Transverse colon (tissue), 4 donors: ENCODE measurements at regions not wholly inside any gene's neighbourhood (a gene's known extent, or its start where the extent isn't known, plus 50 kb on each side); places are given as distances from the start of the nearest gene placed in this dataset.

Source experiments
- CTCF ChIP-seq, 5 experiments: fragments of 200-600 bp in 3 of 5; fragments of 450-650 bp in 2 of 5; sonication (generic) in 3 of 5; IDR thresholded peaks; 1 replicate in 2 of 5; 2 replicates in 3 of 5; pipeline ENCODE4 v1.5.1; 2016 to 2017; ENCODE audit warnings: antibody characterized with exemption in 5 of 5, inconsistent platforms in 3 of 5, mild to moderate bottlenecking in 2 of 5, moderate library complexity in 1 of 5
- EP300 ChIP-seq: sonication (generic); formaldehyde crosslinking; IDR thresholded peaks from one replicate; pipeline ENCODE4 v1.6.1; 2017; ENCODE audit warnings: antibody characterized with exemption, low read depth
- POLR2A ChIP-seq: fragments of 450-650 bp; IDR thresholded peaks from one replicate; pipeline ENCODE4 v1.6.1; 2016; ENCODE audit warnings: antibody characterized with exemption, mild to moderate bottlenecking, moderate library complexity
- POLR2AphosphoS5 ChIP-seq, 3 donors: sonication (generic); formaldehyde crosslinking; IDR thresholded peaks; one replicate each; pipeline ENCODE4 v1.6.1; 2016; ENCODE audit warnings: antibody characterized with exemption in 3 of 3

- TF ChIP-seq POLR2A: no peak
- TF ChIP-seq CTCF (IDR thresholded peaks at IDR 0.05): no peak
- TF ChIP-seq POLR2AphosphoS5 (IDR thresholded peaks at IDR 0.05): no peak
- no peak for TF ChIP-seq EP300
These were observed 351.8 kb upstream of the SORCS1 start for GRCh38 chr10:107516349-107516748.
